H1 (cell line): ENCODE measurements at regions not wholly inside any gene's neighbourhood (a gene's known extent, or its start where the extent isn't known, plus 50 kb on each side); places are given as distances from the start of the nearest gene placed in this dataset.

Experiments used
- CHD7 ChIP-seq: fragments of 300-600 bp; sonication (generic); IDR thresholded peaks from 2 replicates; pipeline ENCODE4 v1.7.1; 2012; ENCODE audit warnings: low read length, moderate library complexity, mild to moderate bottlenecking, inconsistent platforms; ENCODE audit not compliant: insufficient replicate concordance
- SUZ12 ChIP-seq: fragments of 200-600 bp; sonication (generic); IDR thresholded peaks from 2 replicates; pipeline ENCODE4 v1.6.1; 2012; ENCODE audit warnings: mild to moderate bottlenecking, inconsistent platforms, low read length, moderate library complexity, mixed read lengths

DNA sequence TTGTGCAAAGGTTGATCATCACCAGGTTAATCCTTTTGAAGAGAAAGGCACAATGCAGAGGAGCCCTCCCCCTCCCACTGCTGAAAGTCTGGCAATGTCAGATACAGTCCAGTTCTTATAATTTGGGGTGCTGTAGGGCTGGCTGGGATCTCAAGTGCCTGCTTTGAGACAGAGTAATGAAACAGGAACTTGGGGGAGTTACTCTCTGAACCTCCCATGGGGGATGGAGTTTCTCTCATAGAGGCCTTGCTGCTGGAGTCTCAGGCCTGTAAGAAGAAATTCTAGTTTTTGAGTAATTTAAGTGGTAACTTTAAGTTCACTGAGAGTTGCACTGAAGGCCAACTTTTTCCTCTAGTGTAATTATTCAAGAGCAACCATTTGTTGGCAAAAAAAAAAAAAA is 410.5 kb downstream of the KCNRG start (continued):
- no peak for TF ChIP-seq CHD7
- TF ChIP-seq SUZ12 = no peak
- TF ChIP-seq, all 59 proteins: peak for 0
